HepG2 (cell line): ENCODE measurements at regions not wholly inside any gene's neighbourhood (a gene's known extent, or its start where the extent isn't known, plus 50 kb on each side); places are given as distances from the start of the nearest gene placed in this dataset.

ENCODE experiments used
- EHMT2 ChIP-seq: fragments of 200-600 bp; sonication (generic); IDR thresholded peaks from 2 replicates; pipeline ENCODE4 v1.7.0; 2017; ENCODE audit warnings: antibody characterized with exemption, low read depth, low read length, borderline replicate concordance
- GABPB1 ChIP-seq: IDR thresholded peaks from 2 replicates; pipeline ENCODE4 v1.6.1; 2016; ENCODE audit warnings: mild to moderate bottlenecking, missing genetic modification reagents, moderate library complexity, missing compliant biosample characterization
- GLI4 ChIP-seq: sonication (generic); formaldehyde crosslinking; IDR thresholded peaks from 2 replicates; pipeline ENCODE4 v1.5.1; 2020; ENCODE audit warnings: missing genetic modification reagents, mild to moderate bottlenecking, moderate library complexity, borderline replicate concordance
- JUNB ChIP-seq: sonication (generic); formaldehyde crosslinking; IDR thresholded peaks from 2 replicates; pipeline ENCODE4 v1.8.0; 2022; ENCODE audit warnings: missing genetic modification reagents, mild to moderate bottlenecking, borderline replicate concordance
- PLRG1 ChIP-seq: fragments of 450-650 bp; conservative IDR thresholded peaks from 2 replicates; pipeline ENCODE4 v1.6.1; 2016
- POLR2A ChIP-seq, 2 experiments: IDR thresholded peaks; 2 replicates each; pipeline ENCODE4 v1.6.1; 2011; ENCODE audit warnings: low read depth in 2 of 2, low read length in 2 of 2, mild to moderate bottlenecking in 1 of 2, moderate library complexity in 1 of 2; ENCODE audit not compliant: insufficient read depth in 1 of 2
- ZNF274 ChIP-seq: sonication (generic); formaldehyde crosslinking; IDR thresholded peaks from 2 replicates; pipeline ENCODE4 v1.5.1; 2020; ENCODE audit warnings: mild to moderate bottlenecking, missing genetic modification reagents
- ZNF768 ChIP-seq: sonication (generic); formaldehyde crosslinking; IDR thresholded peaks from 2 replicates; pipeline ENCODE4 v1.4.0; 2020; ENCODE audit warnings: missing genetic modification reagents
- TF ChIP-seq, protein P1 (sequence below): sonication (generic); formaldehyde crosslinking; IDR thresholded peaks from 2 replicates; pipeline ENCODE4 v1.5.0; 2020; ENCODE audit warnings: mild to moderate bottlenecking, missing genetic modification reagents, moderate library complexity
- TF ChIP-seq, protein P2 (sequence below), 2 experiments: fragments of 450-650 bp in 1 of 2; sonication (generic) in 1 of 2; formaldehyde crosslinking in 1 of 2; IDR thresholded peaks; 2 replicates each; pipeline versions ENCODE4 v1.6.1 to v1.8.0; 2016 to 2022; ENCODE audit warnings: antibody characterized with exemption in 1 of 2, mild to moderate bottlenecking in 1 of 2, missing genetic modification reagents in 1 of 2

DNA sequence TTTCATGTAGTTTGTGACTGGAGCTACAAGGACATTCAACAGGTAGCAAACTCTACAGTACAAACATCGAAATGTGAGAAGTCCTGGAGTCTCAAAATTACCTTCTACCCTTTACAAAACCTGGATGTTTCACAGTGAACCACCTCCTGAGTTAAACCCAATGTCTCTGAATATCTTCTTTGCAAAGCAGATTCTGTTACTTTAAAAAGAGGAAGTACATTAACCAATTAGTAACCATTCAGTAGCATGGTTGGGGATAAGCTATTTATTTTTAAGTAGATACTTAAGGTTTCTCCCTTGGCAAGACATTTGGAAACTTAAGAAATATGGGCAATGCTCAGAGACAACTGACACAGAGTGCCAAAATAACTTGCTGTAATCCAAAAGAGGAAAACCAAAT is 371.9 kb upstream of the NWD2 start:
- no peak for TF ChIP-seq EHMT2
- TF ChIP-seq PLRG1, result no peak
- TF ChIP-seq, protein P1, sequence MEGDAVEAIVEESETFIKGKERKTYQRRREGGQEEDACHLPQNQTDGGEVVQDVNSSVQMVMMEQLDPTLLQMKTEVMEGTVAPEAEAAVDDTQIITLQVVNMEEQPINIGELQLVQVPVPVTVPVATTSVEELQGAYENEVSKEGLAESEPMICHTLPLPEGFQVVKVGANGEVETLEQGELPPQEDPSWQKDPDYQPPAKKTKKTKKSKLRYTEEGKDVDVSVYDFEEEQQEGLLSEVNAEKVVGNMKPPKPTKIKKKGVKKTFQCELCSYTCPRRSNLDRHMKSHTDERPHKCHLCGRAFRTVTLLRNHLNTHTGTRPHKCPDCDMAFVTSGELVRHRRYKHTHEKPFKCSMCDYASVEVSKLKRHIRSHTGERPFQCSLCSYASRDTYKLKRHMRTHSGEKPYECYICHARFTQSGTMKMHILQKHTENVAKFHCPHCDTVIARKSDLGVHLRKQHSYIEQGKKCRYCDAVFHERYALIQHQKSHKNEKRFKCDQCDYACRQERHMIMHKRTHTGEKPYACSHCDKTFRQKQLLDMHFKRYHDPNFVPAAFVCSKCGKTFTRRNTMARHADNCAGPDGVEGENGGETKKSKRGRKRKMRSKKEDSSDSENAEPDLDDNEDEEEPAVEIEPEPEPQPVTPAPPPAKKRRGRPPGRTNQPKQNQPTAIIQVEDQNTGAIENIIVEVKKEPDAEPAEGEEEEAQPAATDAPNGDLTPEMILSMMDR (CRISPR knock-in tag), result no peak
- no peak for TF ChIP-seq POLR2A (IDR thresholded peaks at IDR 0.05; ENCODE audit: insufficient read depth in 1 of 2, low read depth in 2 of 2, low read length in 2 of 2)
- TF ChIP-seq, protein P2, sequence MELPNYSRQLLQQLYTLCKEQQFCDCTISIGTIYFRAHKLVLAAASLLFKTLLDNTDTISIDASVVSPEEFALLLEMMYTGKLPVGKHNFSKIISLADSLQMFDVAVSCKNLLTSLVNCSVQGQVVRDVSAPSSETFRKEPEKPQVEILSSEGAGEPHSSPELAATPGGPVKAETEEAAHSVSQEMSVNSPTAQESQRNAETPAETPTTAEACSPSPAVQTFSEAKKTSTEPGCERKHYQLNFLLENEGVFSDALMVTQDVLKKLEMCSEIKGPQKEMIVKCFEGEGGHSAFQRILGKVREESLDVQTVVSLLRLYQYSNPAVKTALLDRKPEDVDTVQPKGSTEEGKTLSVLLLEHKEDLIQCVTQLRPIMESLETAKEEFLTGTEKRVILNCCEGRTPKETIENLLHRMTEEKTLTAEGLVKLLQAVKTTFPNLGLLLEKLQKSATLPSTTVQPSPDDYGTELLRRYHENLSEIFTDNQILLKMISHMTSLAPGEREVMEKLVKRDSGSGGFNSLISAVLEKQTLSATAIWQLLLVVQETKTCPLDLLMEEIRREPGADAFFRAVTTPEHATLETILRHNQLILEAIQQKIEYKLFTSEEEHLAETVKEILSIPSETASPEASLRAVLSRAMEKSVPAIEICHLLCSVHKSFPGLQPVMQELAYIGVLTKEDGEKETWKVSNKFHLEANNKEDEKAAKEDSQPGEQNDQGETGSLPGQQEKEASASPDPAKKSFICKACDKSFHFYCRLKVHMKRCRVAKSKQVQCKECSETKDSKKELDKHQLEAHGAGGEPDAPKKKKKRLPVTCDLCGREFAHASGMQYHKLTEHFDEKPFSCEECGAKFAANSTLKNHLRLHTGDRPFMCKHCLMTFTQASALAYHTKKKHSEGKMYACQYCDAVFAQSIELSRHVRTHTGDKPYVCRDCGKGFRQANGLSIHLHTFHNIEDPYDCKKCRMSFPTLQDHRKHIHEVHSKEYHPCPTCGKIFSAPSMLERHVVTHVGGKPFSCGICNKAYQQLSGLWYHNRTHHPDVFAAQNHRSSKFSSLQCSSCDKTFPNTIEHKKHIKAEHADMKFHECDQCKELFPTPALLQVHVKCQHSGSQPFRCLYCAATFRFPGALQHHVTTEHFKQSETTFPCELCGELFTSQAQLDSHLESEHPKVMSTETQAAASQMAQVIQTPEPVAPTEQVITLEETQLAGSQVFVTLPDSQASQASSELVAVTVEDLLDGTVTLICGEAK (IDR thresholded peaks at IDR 0.05), result no peak
- TF ChIP-seq, protein P2 (CRISPR knock-in tag; IDR thresholded peaks at IDR 0.05), result no peak
- TF ChIP-seq ZNF274 (CRISPR knock-in tag), result no peak
- TF ChIP-seq ZNF768 (CRISPR knock-in tag), result no peak
- no peak for TF ChIP-seq JUNB (CRISPR knock-in tag)
- no peak for TF ChIP-seq GLI4 (CRISPR knock-in tag)
- TF ChIP-seq GABPB1 (CRISPR knock-in tag), result no peak
